ENCODE measurements at regions not wholly inside any gene's neighbourhood (a gene's known extent, or its start where the extent isn't known, plus 50 kb on each side); places are given as distances from the start of the nearest gene placed in this dataset.
"Not testable (repeated sequence)": the region's sequence is repeated elsewhere in the genome, so short reads cannot be mapped to it uniquely, and the experiment has no call there.

- H3K4me3 ChIP-seq (ENCODE audit: low read length); H3K4me2 ChIP-seq (ENCODE audit: low read length); H4K20me1 ChIP-seq (ENCODE audit: insufficient read depth); H3K9me2 ChIP-seq (ENCODE audit: insufficient read depth, low read length); H3K36me3 ChIP-seq (ENCODE audit: insufficient read depth, low read length); H3K27me3 ChIP-seq (ENCODE audit: insufficient read depth, low read depth, low read length); H3K9me3 ChIP-seq (ENCODE audit: low read length); H3K79me2 ChIP-seq (replicated peaks; ENCODE audit: insufficient read depth, low read length); H3K9ac ChIP-seq (ENCODE audit: low read length); H2AFZ ChIP-seq (ENCODE audit: low read depth, low read length); H3K27ac ChIP-seq (ENCODE audit: low read length); H3F3A ChIP-seq (ENCODE audit: insufficient read depth, low read length, poor library complexity, severe bottlenecking): not testable (repeated sequence)
These were observed 93.2 kb upstream of the RPH3AL start, which contains the start of gene RFLNB for GRCh38 chr17:445839-446238. RFLNB (minus strand) TSS chr17:445939.

GRCh38 chr17:444879-445454, 92.4 kb upstream of the RPH3AL start:
- no peaks in the 10 kb centered on the region for H3K36me3 ChIP-seq (ENCODE audit: insufficient read depth, low read length)
- no peaks in the 10 kb centered on the region for H3K9me3 ChIP-seq (ENCODE audit: low read length)
- H2AFZ ChIP-seq (ENCODE audit: low read depth, low read length) = no peak overlapping the region
- no peak overlapping the region for H3K4me2 ChIP-seq (ENCODE audit: low read length)
- no peak overlapping the region for H3K4me3 ChIP-seq (ENCODE audit: low read length)
- H3K27me3 ChIP-seq (ENCODE audit: insufficient read depth, low read depth, low read length) = no peaks in the 10 kb centered on the region
- TF ChIP-seq CTCF (IDR thresholded peaks at IDR 0.05; ENCODE audit: poor library complexity, severe bottlenecking) = no peak
- no peak for TF ChIP-seq MXI1 (conservative IDR thresholded peaks at IDR 0.05; ENCODE audit: poor library complexity, severe bottlenecking)
- no peak for TF ChIP-seq SMC3 (conservative IDR thresholded peaks at IDR 0.05; ENCODE audit: poor library complexity)
- no peak for TF ChIP-seq RAD21 (conservative IDR thresholded peaks at IDR 0.05)
- TF ChIP-seq POLR2AphosphoS5 (IDR thresholded peaks at IDR 0.05) = no peak
- no peaks in the 10 kb centered on the region for H3K9me2 ChIP-seq (ENCODE audit: insufficient read depth, low read length)
- H3K27ac ChIP-seq (ENCODE audit: low read length) = no peak overlapping the region
- H3K79me2 ChIP-seq (replicated peaks; ENCODE audit: insufficient read depth, low read length) = no peaks in the 10 kb centered on the region
- H3K9ac ChIP-seq (ENCODE audit: low read length) = no peak overlapping the region
- no peaks in the 10 kb centered on the region for H3F3A ChIP-seq (ENCODE audit: insufficient read depth, low read length, poor library complexity, severe bottlenecking)
- no peaks in the 10 kb centered on the region for H4K20me1 ChIP-seq (ENCODE audit: insufficient read depth)

GRCh38 chr17:443109-443508, 90.5 kb upstream of the RPH3AL start:
- Histone ChIP-seq H4K20me1 (ENCODE audit: insufficient read depth) (no peaks in the 10 kb centered on the region), H3K9me2 (ENCODE audit: insufficient read depth, low read length) (no peaks in the 10 kb centered on the region), H3F3A (ENCODE audit: insufficient read depth, low read length, poor library complexity, severe bottlenecking) (no peaks in the 10 kb centered on the region), H3K36me3 (ENCODE audit: insufficient read depth, low read length) (no peaks in the 10 kb centered on the region), H3K9ac (ENCODE audit: low read length) (no peak overlapping the region), H2AFZ (ENCODE audit: low read depth, low read length) (no peak overlapping the region), H3K9me3 (ENCODE audit: low read length) (no peaks in the 10 kb centered on the region), H3K4me2 (ENCODE audit: low read length) (no peak overlapping the region), H3K4me3 (ENCODE audit: low read length) (no peak overlapping the region), H3K79me2 (replicated peaks; ENCODE audit: insufficient read depth, low read length) (no peaks in the 10 kb centered on the region), H3K27me3 (ENCODE audit: insufficient read depth, low read depth, low read length) (no peaks in the 10 kb centered on the region), H3K27ac (ENCODE audit: low read length) (no peak overlapping the region)
- no peak for TF ChIP-seq CTCF (IDR thresholded peaks at IDR 0.05; ENCODE audit: poor library complexity, severe bottlenecking)
- TF ChIP-seq SMC3 (conservative IDR thresholded peaks at IDR 0.05; ENCODE audit: poor library complexity) = no peak
- no peak for TF ChIP-seq EP300 (conservative IDR thresholded peaks at IDR 0.05; ENCODE audit: poor library complexity, severe bottlenecking)
- no peak for TF ChIP-seq EZH2 (IDR thresholded peaks at IDR 0.05; ENCODE audit: borderline replicate concordance, insufficient read depth, low read length, poor library complexity, severe bottlenecking)
- TF ChIP-seq MXI1 (conservative IDR thresholded peaks at IDR 0.05; ENCODE audit: poor library complexity, severe bottlenecking) = no peak
- no peak for TF ChIP-seq POLR2AphosphoS5 (IDR thresholded peaks at IDR 0.05)
- TF ChIP-seq REST (IDR thresholded peaks at IDR 0.05; ENCODE audit: borderline replicate concordance) = no peak
- no peak for TF ChIP-seq TAF1 (IDR thresholded peaks at IDR 0.05; ENCODE audit: low read depth)
- no peak for TF ChIP-seq RAD21 (conservative IDR thresholded peaks at IDR 0.05)

Measured in neural cell (in vitro differentiated cells).